PC-9 (cell line): ENCODE measurements at regions not wholly inside any gene's neighbourhood (a gene's known extent, or its start where the extent isn't known, plus 50 kb on each side); places are given as distances from the start of the nearest gene placed in this dataset.

Source experiments
- BruUV-seq: library from RNA; stranded (reverse); fragments of 400-500 nt; replicated peaks from 2 replicates; lab custom pipeline; 2021; lab: Mats Ljungman, UMichigan
- CTCF ChIA-PET: fragments of 300-600 bp; sonication (Branson Sonifier 250); formaldehyde crosslinking; loops from one replicate; lab custom pipeline; 2022; ENCODE audit warnings: antibody characterized with exemption; lab: Charles Lee
- POLR2A ChIA-PET: fragments of 300-600 bp; sonication (Branson Sonifier 250); formaldehyde crosslinking; loops from one replicate; lab custom pipeline; 2022; ENCODE audit warnings: antibody characterized with exemption; ENCODE audit not compliant: unreplicated experiment; lab: Charles Lee
- DNase-seq, 2 experiments: peaks; one replicate each; pipeline versions ENCODE4 v3.0.0 to v3.0.0-alpha.2; 2015 to 2022; ENCODE audit warnings: mixed read lengths in 1 of 2
- H2AFZ ChIP-seq: fragments of 200-600 bp; sonication (generic); 2 replicates; pipeline ENCODE4 v1.8.1; 2017; ENCODE audit warnings: antibody characterized with exemption
- H3F3A ChIP-seq: fragments of 200-600 bp; sonication (generic); 2 replicates; pipeline ENCODE4 v1.8.1; 2017; ENCODE audit warnings: antibody characterized with exemption, mild to moderate bottlenecking, low read depth; ENCODE audit not compliant: insufficient read depth
- H3K27ac ChIP-seq: fragments of 200-600 bp; sonication (generic); 2 replicates; pipeline ENCODE4 v1.6.1; 2016; ENCODE audit warnings: mixed run types
- H3K27me3 ChIP-seq: fragments of 200-600 bp; sonication (generic); 2 replicates; pipeline ENCODE4 v1.6.1; 2016; ENCODE audit warnings: low read depth, mixed run types; ENCODE audit not compliant: insufficient read depth
- H3K36me3 ChIP-seq: fragments of 200-600 bp; sonication (generic); 2 replicates; pipeline ENCODE4 v1.6.1; 2016; ENCODE audit warnings: low read depth, mixed run types
- H3K4me1 ChIP-seq: fragments of 200-600 bp; sonication (generic); replicated peaks from 2 replicates; pipeline ENCODE4 v1.6.1; 2016; ENCODE audit warnings: mixed run types; ENCODE audit not compliant: insufficient read depth
- H3K4me2 ChIP-seq: fragments of 200-600 bp; sonication (generic); 2 replicates; pipeline ENCODE4 v1.6.1; 2017; ENCODE audit warnings: mixed run types
- H3K4me3 ChIP-seq: fragments of 200-600 bp; sonication (generic); 2 replicates; pipeline ENCODE4 v1.6.1; 2016; ENCODE audit warnings: mixed run types
- H3K79me2 ChIP-seq: fragments of 200-600 bp; sonication (generic); 2 replicates; pipeline ENCODE4 v1.6.1; 2017; ENCODE audit warnings: low read depth, mixed run types
- H3K9me2 ChIP-seq: fragments of 200-600 bp; sonication (generic); 2 replicates; pipeline ENCODE4 v1.8.1; 2017; ENCODE audit warnings: mild to moderate bottlenecking; ENCODE audit not compliant: insufficient read depth
- H3K9me3 ChIP-seq: fragments of 200-600 bp; sonication (generic); 2 replicates; pipeline ENCODE4 v1.8.1; 2016; ENCODE audit warnings: low read depth; ENCODE audit not compliant: insufficient read depth
- H4K20me1 ChIP-seq: fragments of 200-600 bp; sonication (generic); 2 replicates; pipeline ENCODE4 v1.8.1; 2017; ENCODE audit not compliant: insufficient read depth
- EZH2 ChIP-seq: fragments of 200-600 bp; sonication (generic); IDR thresholded peaks from 2 replicates; pipeline ENCODE4 v1.8.0; 2017; ENCODE audit warnings: antibody characterized with exemption, low read depth
- intact Hi-C: fragments of 100-400 bp; cut with micrococcal nuclease; formaldehyde crosslinking; loops from one replicate; pipeline ENCODE4 v1.10.0; 2022; ENCODE audit not compliant: unreplicated experiment
- TF ChIP-seq, protein P1 (sequence below): fragments of 200-600 bp; sonication (generic); conservative IDR thresholded peaks from 2 replicates; pipeline ENCODE4 v1.6.1; 2017; ENCODE audit warnings: mixed run types, antibody characterized with exemption, mild to moderate bottlenecking, moderate library complexity

GRCh38 chr20:40920291-40920690 lies 108.3 kb upstream of the TOP1 start:
- Histone ChIP-seq H4K20me1 (no peaks in the 10 kb centered on the region), H3K4me3 (no peak overlapping the region), H3K9me2 (no peaks in the 10 kb centered on the region; the same call in 1 of the 2 replicates), H2AFZ (no peak overlapping the region), H3K27me3 (peaks cover 32% of the 10 kb centered on the region), H3K9me3 (peaks cover 6% of the 10 kb centered on the region; the same call in 1 of the 2 replicates), H3K4me1 (no peaks in the 10 kb centered on the region), H3K4me2 (no peak overlapping the region), H3K27ac (no peak overlapping the region), H3K36me3 (no peaks in the 10 kb centered on the region), H3F3A (no peaks in the 10 kb centered on the region), H3K79me2 (no peaks in the 10 kb centered on the region)
- TF ChIP-seq, protein P1, sequence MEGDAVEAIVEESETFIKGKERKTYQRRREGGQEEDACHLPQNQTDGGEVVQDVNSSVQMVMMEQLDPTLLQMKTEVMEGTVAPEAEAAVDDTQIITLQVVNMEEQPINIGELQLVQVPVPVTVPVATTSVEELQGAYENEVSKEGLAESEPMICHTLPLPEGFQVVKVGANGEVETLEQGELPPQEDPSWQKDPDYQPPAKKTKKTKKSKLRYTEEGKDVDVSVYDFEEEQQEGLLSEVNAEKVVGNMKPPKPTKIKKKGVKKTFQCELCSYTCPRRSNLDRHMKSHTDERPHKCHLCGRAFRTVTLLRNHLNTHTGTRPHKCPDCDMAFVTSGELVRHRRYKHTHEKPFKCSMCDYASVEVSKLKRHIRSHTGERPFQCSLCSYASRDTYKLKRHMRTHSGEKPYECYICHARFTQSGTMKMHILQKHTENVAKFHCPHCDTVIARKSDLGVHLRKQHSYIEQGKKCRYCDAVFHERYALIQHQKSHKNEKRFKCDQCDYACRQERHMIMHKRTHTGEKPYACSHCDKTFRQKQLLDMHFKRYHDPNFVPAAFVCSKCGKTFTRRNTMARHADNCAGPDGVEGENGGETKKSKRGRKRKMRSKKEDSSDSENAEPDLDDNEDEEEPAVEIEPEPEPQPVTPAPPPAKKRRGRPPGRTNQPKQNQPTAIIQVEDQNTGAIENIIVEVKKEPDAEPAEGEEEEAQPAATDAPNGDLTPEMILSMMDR, result no peak
- TF ChIP-seq EZH2, result no peak
- BruUV-seq, result no TSS peak
- POLR2A ChIA-PET, result no interaction called here
- no peak for DNase-seq
- CTCF ChIA-PET, result no interaction called here
- intact Hi-C loops, result no loop called here

DNA sequence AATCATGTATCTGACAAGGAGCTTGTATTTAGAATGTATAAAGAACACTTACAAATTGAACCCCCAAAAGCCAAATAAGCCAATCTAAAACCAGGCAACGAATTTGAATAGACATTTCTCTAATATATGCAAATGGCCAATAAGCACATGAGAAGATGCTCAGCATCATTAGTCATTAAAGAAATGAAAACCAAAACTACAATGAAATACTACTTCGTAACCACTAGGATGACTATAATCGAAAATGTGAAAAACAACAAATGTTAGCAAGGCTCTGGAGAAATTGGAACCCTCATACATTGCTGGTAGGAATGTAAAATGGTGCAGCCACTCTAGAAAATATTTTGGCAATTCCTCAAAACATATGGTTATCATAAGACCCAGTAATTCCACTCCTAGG lies 105.8 kb upstream of the TOP1 start:
- Histone ChIP-seq H3K9me2 (no peaks in the 10 kb centered on the region), H3K4me1 (no peaks in the 10 kb centered on the region), H3K27ac (no peak overlapping the region), H3K9me3 (peaks cover 6% of the 10 kb centered on the region; the same call in 1 of the 2 replicates), H4K20me1 (no peaks in the 10 kb centered on the region), H3K27me3 (peaks cover 43% of the 10 kb centered on the region), H2AFZ (no peak overlapping the region), H3K4me3 (no peak overlapping the region), H3K4me2 (no peak overlapping the region), H3K79me2 (no peaks in the 10 kb centered on the region), H3K36me3 (no peaks in the 10 kb centered on the region), H3F3A (no peaks in the 10 kb centered on the region)
- BruUV-seq, result no TSS peak
- POLR2A ChIA-PET, result no interaction called here
- no peak for DNase-seq
- intact Hi-C loops, result no loop called here
- CTCF ChIA-PET, result no interaction called here
- TF ChIP-seq, protein P1, result no peak
- TF ChIP-seq EZH2, result no peak

DNA sequence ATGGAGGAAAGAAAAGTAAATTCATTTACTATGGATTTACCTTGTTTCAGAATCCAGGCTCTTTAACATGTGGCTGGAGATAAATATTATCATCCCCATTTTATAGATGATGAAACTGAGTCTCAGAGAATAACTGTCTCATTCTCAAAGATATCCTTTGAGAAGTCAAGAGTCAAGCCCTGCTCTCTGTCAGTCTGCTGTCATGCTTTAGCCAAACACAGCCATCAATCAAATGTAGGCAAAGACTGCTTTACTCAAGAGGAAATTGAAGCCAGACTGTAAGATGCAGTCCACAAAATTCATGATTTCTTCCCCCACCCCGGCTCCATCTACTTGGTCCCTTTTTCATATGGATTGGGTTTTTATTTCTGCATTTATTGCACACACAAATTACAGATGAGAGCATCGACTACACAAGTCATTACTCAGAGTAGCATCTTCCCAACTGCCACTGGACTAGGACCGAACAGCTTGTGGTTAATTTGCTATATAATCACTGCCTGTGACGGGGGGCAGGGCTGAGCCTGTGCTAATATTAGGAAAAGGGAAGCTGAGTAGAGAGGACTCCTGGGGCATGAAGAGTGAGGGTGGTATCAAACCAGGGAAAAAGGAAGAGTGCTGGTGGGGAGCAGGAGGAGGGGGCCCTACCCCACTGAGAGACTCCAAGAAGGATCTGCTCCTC lies 102.7 kb upstream of the TOP1 start:
- H3K27me3 ChIP-seq, result peaks cover 62% of the 10 kb centered on the region
- POLR2A ChIA-PET, result no interaction called here
- intact Hi-C loops, result no loop called here
- no peak overlapping the region for H3K4me2 ChIP-seq
- H2AFZ ChIP-seq, result no peak overlapping the region
- H3K27ac ChIP-seq, result no peak overlapping the region
- H3K4me3 ChIP-seq, result no peak overlapping the region
- H3F3A ChIP-seq, result no peaks in the 10 kb centered on the region
- no peaks in the 10 kb centered on the region for H3K79me2 ChIP-seq
- H4K20me1 ChIP-seq, result no peaks in the 10 kb centered on the region
- DNase-seq, result no peak
- no peaks in the 10 kb centered on the region for H3K36me3 ChIP-seq
- no peaks in the 10 kb centered on the region for H3K4me1 ChIP-seq
- no peak for TF ChIP-seq EZH2
- TF ChIP-seq, protein P1, result no peak
- CTCF ChIA-PET, result no interaction called here
- no TSS peak for BruUV-seq
- no peaks in the 10 kb centered on the region for H3K9me2 ChIP-seq
- no peaks in the 10 kb centered on the region for H3K9me3 ChIP-seq
